HEK293T (cell line): ENCODE measurements at regions not wholly inside any gene's neighbourhood (a gene's known extent, or its start where the extent isn't known, plus 50 kb on each side); places are given as distances from the start of the nearest gene placed in this dataset.
A peak's percentile ranks its signal among the peaks of the same experiment; 100 is the strongest.

Experiments used
- CTCF ChIA-PET: fragments of 350-600 bp; formaldehyde crosslinking; extraction: SDS; loops from one replicate; lab custom pipeline; 2021; ENCODE audit warnings: antibody characterized with exemption, inconsistent platforms; lab: Yijun Ruan, JAX
- POLR2A ChIA-PET: fragments of 350-600 bp; formaldehyde crosslinking; extraction: SDS; loops from one replicate; lab custom pipeline; 2020; ENCODE audit warnings: antibody characterized with exemption, inconsistent platforms; lab: Yijun Ruan, JAX
- DNase-seq: peaks from one replicate; pipeline ENCODE4 v3.0.0; 2012; ENCODE audit warnings: mixed read lengths; ENCODE audit errors: extremely low spot score
- PKNOX1 ChIP-seq: fragments of 450-650 bp; IDR thresholded peaks from 2 replicates; pipeline ENCODE4 v1.6.1; 2016
- TARDBP ChIP-seq: fragments of 450-650 bp; IDR thresholded peaks from 2 replicates; pipeline ENCODE4 v1.6.1; 2016
- ZNF384 ChIP-seq: fragments of 450-650 bp; IDR thresholded peaks from 2 replicates; pipeline ENCODE4 v1.6.1; 2016

- POLR2A ChIA-PET: interaction anchor here (0.7 kb wide), 1 partner anchor 143 kb away, joined by 3 read pairs; no protein-coding TSS in a partner anchor
- TF ChIP-seq TARDBP (no peak), PKNOX1 (peak; percentile 89), ZNF384 (peak; percentile 83)
- DNase-seq: peak; percentile 28
- CTCF ChIA-PET: interaction anchor here (0.6 to 1.6 kb wide), 6 partner anchors 61 to 889 kb away, joined by 3 to 8 read pairs (median 4); no protein-coding TSS in a partner anchor
Observed at GRCh38 chr1:78839704-78840277, 166.7 kb downstream of the ADGRL4 start.
